ENCODE measurements at regions not wholly inside any gene's neighbourhood (a gene's known extent, or its start where the extent isn't known, plus 50 kb on each side); places are given as distances from the start of the nearest gene placed in this dataset.
"Not testable (repeated sequence)": the region's sequence is repeated elsewhere in the genome, so short reads cannot be mapped to it uniquely, and the experiment has no call there.

GRCh38 chr9:85487872-85488271 is 253.9 kb downstream of the AGTPBP1 start:
- H3K4me3 ChIP-seq (ENCODE audit: low read depth, low read length): no peak overlapping the region
- no peak for DNase-seq (ENCODE audit: low read depth)
- TF ChIP-seq CTCF (IDR thresholded peaks at IDR 0.05; ENCODE audit: insufficient read depth, low read length, poor library complexity, severe bottlenecking): no peak
- no peaks in the 10 kb centered on the region for H3K36me3 ChIP-seq (ENCODE audit: control insufficient read depth, insufficient read depth, low read length)
- no peaks in the 10 kb centered on the region for H3K27me3 ChIP-seq (ENCODE audit: control insufficient read depth, insufficient read depth, low read length)

GRCh38 chr9:85484235-85484634 is 257.5 kb downstream of the AGTPBP1 start:
- DNase-seq (ENCODE audit: low read depth): no peak
- Histone ChIP-seq H3K36me3 (ENCODE audit: control insufficient read depth, insufficient read depth, low read length) (no peaks in the 10 kb centered on the region), H3K4me3 (ENCODE audit: low read depth, low read length) (no peak overlapping the region), H3K27me3 (ENCODE audit: control insufficient read depth, insufficient read depth, low read length) (no peaks in the 10 kb centered on the region)
- TF ChIP-seq CTCF (IDR thresholded peaks at IDR 0.05; ENCODE audit: insufficient read depth, low read length, poor library complexity, severe bottlenecking): no peak

GRCh38 chr9:85483208-85483607 is 258.5 kb downstream of the AGTPBP1 start:
- Histone ChIP-seq H3K27me3 (ENCODE audit: control insufficient read depth, insufficient read depth, low read length) (no peaks in the 10 kb centered on the region), H3K4me3 (ENCODE audit: low read depth, low read length) (no peak overlapping the region), H3K36me3 (ENCODE audit: control insufficient read depth, insufficient read depth, low read length) (no peaks in the 10 kb centered on the region)
- DNase-seq (ENCODE audit: low read depth): no peak
- TF ChIP-seq CTCF (IDR thresholded peaks at IDR 0.05; ENCODE audit: insufficient read depth, low read length, poor library complexity, severe bottlenecking): peak; percentile 26

- DNase-seq (ENCODE audit: low read depth): no peak
- H3K27me3 ChIP-seq (ENCODE audit: control insufficient read depth, insufficient read depth, low read length): no peaks in the 10 kb centered on the region
- no peak for TF ChIP-seq CTCF (IDR thresholded peaks at IDR 0.05; ENCODE audit: insufficient read depth, low read length, poor library complexity, severe bottlenecking)
- no peak overlapping the region for H3K4me3 ChIP-seq (ENCODE audit: low read depth, low read length)
- H3K36me3 ChIP-seq (ENCODE audit: control insufficient read depth, insufficient read depth, low read length): no peaks in the 10 kb centered on the region
Observed at GRCh38 chr9:85479305-85479704, 262.4 kb downstream of the AGTPBP1 start.

- Histone ChIP-seq H3K27me3 (ENCODE audit: control insufficient read depth, insufficient read depth, low read length) (no peaks in the 10 kb centered on the region), H3K4me3 (ENCODE audit: low read depth, low read length) (no peak overlapping the region), H3K36me3 (ENCODE audit: control insufficient read depth, insufficient read depth, low read length) (no peaks in the 10 kb centered on the region)
- no peak for TF ChIP-seq CTCF (IDR thresholded peaks at IDR 0.05; ENCODE audit: insufficient read depth, low read length, poor library complexity, severe bottlenecking)
- no peak for DNase-seq (ENCODE audit: low read depth)
Observed at GRCh38 chr9:85478847-85479246, 262.9 kb downstream of the AGTPBP1 start.

- H3K27me3 ChIP-seq (ENCODE audit: control insufficient read depth, insufficient read depth, low read length): not testable (repeated sequence)
Observed at GRCh38 chr9:85474896-85475295, 266.9 kb downstream of the AGTPBP1 start.

More at GRCh38 chr9:85474896-85475295, 266.9 kb downstream of the AGTPBP1 start:
- not testable (repeated sequence) for H3K36me3 ChIP-seq (ENCODE audit: control insufficient read depth, insufficient read depth, low read length); DNase-seq (ENCODE audit: low read depth); H3K4me3 ChIP-seq (ENCODE audit: low read depth, low read length)

All from kidney epithelial cell (primary cell).